Activated gamma-delta T cell (primary cell): ENCODE measurements at regions not wholly inside any gene's neighbourhood (a gene's known extent, or its start where the extent isn't known, plus 50 kb on each side); places are given as distances from the start of the nearest gene placed in this dataset.
"Not testable (repeated sequence)": the region's sequence is repeated elsewhere in the genome, so short reads cannot be mapped to it uniquely, and the experiment has no call there.

ENCODE experiments used
- DNase-seq: peaks from one replicate; lab custom pipeline; 2025; lab: John Stamatoyannopoulos, UW

GRCh38 chr13:50526661-50527071, 316.8 kb downstream of the DLEU7 start:
- DNase-seq, result no peak

GRCh38 chr13:50527188-50527587, 316.3 kb downstream of the DLEU7 start:
- no peak for DNase-seq

- DNase-seq, result no peak
Observed at GRCh38 chr13:50527612-50528509, 315.6 kb downstream of the DLEU7 start.

GRCh38 chr13:50529154-50529882, 314.2 kb downstream of the DLEU7 start:
- DNase-seq, result no peak

GRCh38 chr13:50531917-50532899, 311.3 kb downstream of the DLEU7 start:
- DNase-seq, result no peak

- DNase-seq, result no peak
Observed at GRCh38 chr13:50535050-50535449, 308.4 kb downstream of the DLEU7 start.

- DNase-seq, result no peak
Observed at GRCh38 chr13:50537029-50537428, 306.5 kb downstream of the DLEU7 start.

GRCh38 chr13:50539791-50540530, 303.5 kb downstream of the DLEU7 start:
- no peak for DNase-seq

- no peak for DNase-seq
Observed at GRCh38 chr13:50543141-50543540, 300.4 kb downstream of the DLEU7 start.

- no peak for DNase-seq
Observed at GRCh38 chr13:50543782-50544181, 299.7 kb downstream of the DLEU7 start.

- DNase-seq, result no peak
Observed at GRCh38 chr13:50544211-50544610, 299.3 kb downstream of the DLEU7 start.

GRCh38 chr13:50547175-50547574, 296.3 kb downstream of the DLEU7 start:
- DNase-seq, result not testable (repeated sequence)

- no peak for DNase-seq
Observed at GRCh38 chr13:50548586-50548985, 294.9 kb downstream of the DLEU7 start.

GRCh38 chr13:50549221-50549942, 294.1 kb downstream of the DLEU7 start:
- DNase-seq, result no peak

GRCh38 chr13:50550151-50550550, 293.3 kb downstream of the DLEU7 start:
- no peak for DNase-seq

- no peak for DNase-seq
Observed at GRCh38 chr13:50552424-50552966, 291.0 kb downstream of the DLEU7 start.

- DNase-seq, result no peak
Observed at GRCh38 chr13:50561739-50562138, 281.8 kb downstream of the DLEU7 start.

GRCh38 chr13:50566646-50567045, 276.8 kb downstream of the DLEU7 start:
- DNase-seq, result no peak

GRCh38 chr13:50572129-50572528, 271.4 kb downstream of the DLEU7 start:
- DNase-seq, result no peak

- no peak for DNase-seq
Observed at GRCh38 chr13:50573066-50573465, 270.4 kb downstream of the DLEU7 start.
